B cell (primary cell): ENCODE measurements at regions not wholly inside any gene's neighbourhood (a gene's known extent, or its start where the extent isn't known, plus 50 kb on each side); places are given as distances from the start of the nearest gene placed in this dataset.

Experiments
- EZH2 ChIP-seq: IDR thresholded peaks from 2 replicates; pipeline ENCODE4 v1.6.1; 2012; ENCODE audit warnings: borderline replicate concordance, low read depth, mild to moderate bottlenecking, moderate library complexity, low read length; ENCODE audit not compliant: insufficient read depth, poor library complexity, severe bottlenecking
- TF ChIP-seq, protein P1 (sequence below): fragments of 200-600 bp; IDR thresholded peaks from one replicate; pipeline ENCODE4 v1.8.0; 2022; ENCODE audit warnings: antibody characterized with exemption, mild to moderate bottlenecking

GRCh38 chr14:87001333-87001732, 991.6 kb downstream of the GALC start:
- TF ChIP-seq, protein P1, sequence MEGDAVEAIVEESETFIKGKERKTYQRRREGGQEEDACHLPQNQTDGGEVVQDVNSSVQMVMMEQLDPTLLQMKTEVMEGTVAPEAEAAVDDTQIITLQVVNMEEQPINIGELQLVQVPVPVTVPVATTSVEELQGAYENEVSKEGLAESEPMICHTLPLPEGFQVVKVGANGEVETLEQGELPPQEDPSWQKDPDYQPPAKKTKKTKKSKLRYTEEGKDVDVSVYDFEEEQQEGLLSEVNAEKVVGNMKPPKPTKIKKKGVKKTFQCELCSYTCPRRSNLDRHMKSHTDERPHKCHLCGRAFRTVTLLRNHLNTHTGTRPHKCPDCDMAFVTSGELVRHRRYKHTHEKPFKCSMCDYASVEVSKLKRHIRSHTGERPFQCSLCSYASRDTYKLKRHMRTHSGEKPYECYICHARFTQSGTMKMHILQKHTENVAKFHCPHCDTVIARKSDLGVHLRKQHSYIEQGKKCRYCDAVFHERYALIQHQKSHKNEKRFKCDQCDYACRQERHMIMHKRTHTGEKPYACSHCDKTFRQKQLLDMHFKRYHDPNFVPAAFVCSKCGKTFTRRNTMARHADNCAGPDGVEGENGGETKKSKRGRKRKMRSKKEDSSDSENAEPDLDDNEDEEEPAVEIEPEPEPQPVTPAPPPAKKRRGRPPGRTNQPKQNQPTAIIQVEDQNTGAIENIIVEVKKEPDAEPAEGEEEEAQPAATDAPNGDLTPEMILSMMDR, result no peak
- TF ChIP-seq EZH2, result no peak
